T-cell (primary cell): ENCODE measurements at regions not wholly inside any gene's neighbourhood (a gene's known extent, or its start where the extent isn't known, plus 50 kb on each side); places are given as distances from the start of the nearest gene placed in this dataset.

ENCODE experiments used
- ATAC-seq, 4 experiments: fragments of 200-7000 bp in 3 of 4; fragments of 150-1000 bp in 1 of 4; cut with Tn5 transposase; replicated peaks in 1 of 4; 1 replicate in 3 of 4; 2 replicates in 1 of 4; pipeline ENCODE4 v1.10.0; 2021; ENCODE audit warnings: moderate library complexity in 3 of 4, mild to moderate bottlenecking in 2 of 4, moderate number of reproducible peaks in 1 of 4
- CTCF ChIA-PET, 2 donors: fragments of 300-600 bp; sonication (Branson Sonifier 250); formaldehyde crosslinking; loops; one replicate each; lab custom pipeline; 2022; ENCODE audit warnings: antibody characterized with exemption in 2 of 2; lab: Charles Lee
- POLR2A ChIA-PET, 2 donors: fragments of 300-600 bp; sonication (Branson Sonifier 250); formaldehyde crosslinking; loops; one replicate each; lab custom pipeline; 2022; ENCODE audit warnings: antibody characterized with exemption in 2 of 2; lab: Charles Lee
- DNase-seq, 35 experiments: peaks; one replicate each; pipeline versions ENCODE4 v3.0.0 to v3.0.0-alpha.2; 2013 to 2023
- H3K27ac ChIP-seq: one replicate; pipeline ENCODE4 v1.5.1; 2013; ENCODE audit warnings: low read length
- H3K27me3 ChIP-seq, 2 experiments: replicated peaks in 1 of 2; 1 replicate in 1 of 2; 2 replicates in 1 of 2; pipeline versions ENCODE4 v1.6.1 to v1.7.0; 2013; ENCODE audit warnings: low read length in 1 of 2, mixed read lengths in 1 of 2; ENCODE audit not compliant: control insufficient read depth in 2 of 2, insufficient read depth in 2 of 2; ENCODE audit errors: extremely low read depth in 1 of 2
- H3K36me3 ChIP-seq, 2 donors: 1 replicate in 1 of 2; 2 replicates in 1 of 2; pipeline versions ENCODE4 v1.6.1 to v1.7.0; 2013; ENCODE audit warnings: low read length in 1 of 2; ENCODE audit not compliant: control insufficient read depth in 2 of 2, insufficient read depth in 1 of 2; ENCODE audit errors: extremely low read depth in 1 of 2
- H3K4me1 ChIP-seq, 2 experiments: 1 replicate in 1 of 2; 2 replicates in 1 of 2; pipeline versions ENCODE4 v1.6.1 to v1.7.0; 2013; ENCODE audit warnings: low read length in 2 of 2, mixed read lengths in 1 of 2; ENCODE audit not compliant: insufficient read depth in 2 of 2, control insufficient read depth in 1 of 2; ENCODE audit errors: extremely low read depth in 1 of 2
- H3K4me3 ChIP-seq, 2 donors: 1 replicate in 1 of 2; 2 replicates in 1 of 2; pipeline versions ENCODE4 v1.5.1 to v1.7.0; 2013; ENCODE audit warnings: mild to moderate bottlenecking in 2 of 2, low read length in 1 of 2, moderate library complexity in 1 of 2; ENCODE audit not compliant: control insufficient read depth in 1 of 2; ENCODE audit errors: extremely low read depth in 1 of 2
- H3K9me3 ChIP-seq: 2 replicates; pipeline ENCODE4 v1.7.0; 2013
- H3K27ac Mint-ChIP-seq, 2 donors: one replicate each; pipeline ENCODE4 v1.8.0; 2020 to 2021; ENCODE audit warnings: mild to moderate bottlenecking in 2 of 2, mixed read lengths in 2 of 2
- H3K27me3 Mint-ChIP-seq, 2 donors: one replicate each; pipeline ENCODE4 v1.8.0; 2021 to 2022; ENCODE audit warnings: mixed read lengths in 2 of 2
- H3K36me3 Mint-ChIP-seq: one replicate; pipeline ENCODE4 v1.8.0; 2021; ENCODE audit warnings: mixed read lengths
- H3K4me1 Mint-ChIP-seq, 3 donors: one replicate each; pipeline ENCODE4 v1.8.0; 2020 to 2022; ENCODE audit warnings: mixed read lengths in 3 of 3, mild to moderate bottlenecking in 1 of 3
- H3K4me3 Mint-ChIP-seq, 3 donors: one replicate each; pipeline ENCODE4 v1.8.0; 2020 to 2022; ENCODE audit warnings: mild to moderate bottlenecking in 3 of 3, mixed read lengths in 3 of 3, moderate library complexity in 3 of 3
- H3K9me3 Mint-ChIP-seq, 3 donors: one replicate each; pipeline ENCODE4 v1.8.0; 2020 to 2022; ENCODE audit warnings: mixed read lengths in 3 of 3
- WGBS: methylation state at CpG from one replicate; pipeline ENCODE4 v1.1.5; 2013; ENCODE audit warnings: missing lambda C conversion rate; ENCODE audit not compliant: insufficient coverage; 5-methylcytosine and 5-hydroxymethylcytosine counted together

GRCh38 chr5:20655211-20655610 is 667.2 kb upstream of the CDH18 start:
- CTCF ChIA-PET: no interaction called here
- Mint-ChIP-seq H3K27me3 (no peaks in the 10 kb centered on the region), H3K4me3 (no peak overlapping the region), H3K27ac (no peak overlapping the region), H3K4me1 (no peaks in the 10 kb centered on the region), H3K9me3 (peaks cover 18 to 35% (median 20%) of the 10 kb centered on the region in 3 donors), H3K36me3 (no peaks in the 10 kb centered on the region)
- H3K9me3 ChIP-seq: no peaks in the 10 kb centered on the region
- DNase-seq (no peak), ATAC-seq (no peak)
- no peak overlapping the region for H3K4me3 ChIP-seq
- WGBS: 87% methylated on average over 3 of the region's 4 CpGs
- H3K4me1 ChIP-seq: no peaks in the 10 kb centered on the region
- no peaks in the 10 kb centered on the region for H3K27me3 ChIP-seq
- no peak overlapping the region for H3K27ac ChIP-seq
- H3K36me3 ChIP-seq: no peaks in the 10 kb centered on the region
- POLR2A ChIA-PET: no interaction called here

DNA sequence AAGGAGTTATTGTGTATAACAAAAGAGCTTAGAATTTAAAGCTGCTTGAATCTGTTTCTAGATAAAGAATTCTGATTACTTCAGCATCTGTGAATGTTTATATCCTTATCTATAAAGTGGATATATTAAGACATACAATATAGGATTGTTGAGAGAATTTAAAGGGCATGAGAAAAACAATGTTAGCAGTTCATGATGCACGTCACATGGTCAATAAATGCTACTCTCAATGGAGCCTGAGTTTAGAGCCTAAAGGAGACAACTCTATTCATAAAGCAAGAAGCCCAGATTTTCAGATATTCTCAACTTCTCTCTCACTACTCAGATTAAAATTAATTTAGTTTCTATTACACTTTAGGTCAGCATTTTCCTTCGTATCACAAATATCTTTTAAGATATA is 666.7 kb upstream of the CDH18 start:
- Histone ChIP-seq H3K27me3 (no peaks in the 10 kb centered on the region), H3K27ac (no peak overlapping the region), H3K4me1 (no peaks in the 10 kb centered on the region), H3K36me3 (no peaks in the 10 kb centered on the region), H3K4me3 (no peak overlapping the region), H3K9me3 (no peaks in the 10 kb centered on the region)
- Mint-ChIP-seq H3K27me3 (no peaks in the 10 kb centered on the region), H3K4me3 (no peak overlapping the region), H3K9me3 (peaks cover 18 to 39% (median 20%) of the 10 kb centered on the region in 3 donors), H3K4me1 (no peaks in the 10 kb centered on the region), H3K36me3 (no peaks in the 10 kb centered on the region), H3K27ac (no peak overlapping the region)
- ChIA-PET CTCF (no interaction called here), POLR2A (no interaction called here)
- WGBS: no CpG with 5 or more reads among the region's 2 CpGs
- ATAC-seq (no peak), DNase-seq (no peak)

- no peaks in the 10 kb centered on the region for H3K27me3 Mint-ChIP-seq
- Histone ChIP-seq H3K9me3 (no peaks in the 10 kb centered on the region), H3K4me3 (no peak overlapping the region), H3K27me3 (no peaks in the 10 kb centered on the region), H3K4me1 (no peaks in the 10 kb centered on the region), H3K36me3 (no peaks in the 10 kb centered on the region), H3K27ac (no peak overlapping the region)
- no CpG with 5 or more reads among the region's 2 CpGs for WGBS
- H3K4me1 Mint-ChIP-seq: no peaks in the 10 kb centered on the region
- DNase-seq (no peak), ATAC-seq (no peak)
- no peaks in the 10 kb centered on the region for H3K36me3 Mint-ChIP-seq
- ChIA-PET POLR2A (no interaction called here), CTCF (interaction anchor here in 1 of 2 donors (0.6 kb wide), 1 partner anchor 723 kb away, joined by 3 read pairs; no protein-coding TSS in a partner anchor)
- H3K4me3 Mint-ChIP-seq: no peak overlapping the region
- H3K9me3 Mint-ChIP-seq: peaks cover 20 to 43% (median 21%) of the 10 kb centered on the region in 3 donors
- no peak overlapping the region for H3K27ac Mint-ChIP-seq
Observed at GRCh38 chr5:20654033-20654432, 666.0 kb upstream of the CDH18 start.

GRCh38 chr5:20649966-20650365 is 662.0 kb upstream of the CDH18 start:
- peaks cover 17 to 46% (median 20%) of the 10 kb centered on the region in 3 donors for H3K9me3 Mint-ChIP-seq

GRCh38 chr5:20648981-20649380 is 661.0 kb upstream of the CDH18 start:
- H3K27me3 ChIP-seq: peaks cover 0 to 3% of the 10 kb centered on the region in 2 experiments
- Mint-ChIP-seq H3K27me3 (no peaks in the 10 kb centered on the region), H3K4me3 (no peak overlapping the region), H3K4me1 (no peaks in the 10 kb centered on the region), H3K9me3 (peaks cover 17 to 46% (median 20%) of the 10 kb centered on the region in 3 donors), H3K36me3 (no peaks in the 10 kb centered on the region), H3K27ac (no peak overlapping the region)
- no peak overlapping the region for H3K4me3 ChIP-seq
- no peak overlapping the region for H3K27ac ChIP-seq
- ChIA-PET CTCF (no interaction called here), POLR2A (interaction anchor here in 1 of 2 donors (0.6 kb wide), 1 partner anchor 18 kb away, joined by 3 read pairs; no protein-coding TSS in a partner anchor)
- no peaks in the 10 kb centered on the region for H3K36me3 ChIP-seq
- ATAC-seq (no peak), DNase-seq (no peak)
- no peaks in the 10 kb centered on the region for H3K4me1 ChIP-seq
- no peaks in the 10 kb centered on the region for H3K9me3 ChIP-seq

More at GRCh38 chr5:20649966-20650365, 662.0 kb upstream of the CDH18 start:
- Histone ChIP-seq H3K27me3 (peaks cover 0 to 3% of the 10 kb centered on the region in 2 experiments), H3K27ac (no peak overlapping the region), H3K36me3 (no peaks in the 10 kb centered on the region), H3K4me3 (no peak overlapping the region), H3K9me3 (no peaks in the 10 kb centered on the region), H3K4me1 (no peaks in the 10 kb centered on the region)
- no CpG with 5 or more reads among the region's 1 CpG for WGBS
- Mint-ChIP-seq H3K4me3 (no peak overlapping the region), H3K36me3 (no peaks in the 10 kb centered on the region), H3K27ac (no peak overlapping the region), H3K4me1 (no peaks in the 10 kb centered on the region), H3K27me3 (no peaks in the 10 kb centered on the region)
- ATAC-seq (no peak), DNase-seq (no peak)
- ChIA-PET CTCF (no interaction called here), POLR2A (no interaction called here)

GRCh38 chr5:20636686-20637085 is 648.7 kb upstream of the CDH18 start:
- no peak overlapping the region for H3K4me3 Mint-ChIP-seq
- no peaks in the 10 kb centered on the region for H3K27me3 ChIP-seq
- ChIA-PET CTCF (no interaction called here), POLR2A (no interaction called here)
- DNase-seq (no peak), ATAC-seq (no peak)
- no peaks in the 10 kb centered on the region for H3K36me3 Mint-ChIP-seq
- H3K4me1 Mint-ChIP-seq: no peaks in the 10 kb centered on the region
- H3K4me3 ChIP-seq: no peak overlapping the region
- H3K9me3 Mint-ChIP-seq: peaks cover 0 to 21% (median 2%) of the 10 kb centered on the region in 3 donors
- no peaks in the 10 kb centered on the region for H3K27me3 Mint-ChIP-seq
- no peak overlapping the region for H3K27ac ChIP-seq
- WGBS: no CpG with 5 or more reads among the region's 1 CpG
- no peaks in the 10 kb centered on the region for H3K9me3 ChIP-seq
- H3K27ac Mint-ChIP-seq: no peak overlapping the region
- no peaks in the 10 kb centered on the region for H3K36me3 ChIP-seq
- no peaks in the 10 kb centered on the region for H3K4me1 ChIP-seq

DNA sequence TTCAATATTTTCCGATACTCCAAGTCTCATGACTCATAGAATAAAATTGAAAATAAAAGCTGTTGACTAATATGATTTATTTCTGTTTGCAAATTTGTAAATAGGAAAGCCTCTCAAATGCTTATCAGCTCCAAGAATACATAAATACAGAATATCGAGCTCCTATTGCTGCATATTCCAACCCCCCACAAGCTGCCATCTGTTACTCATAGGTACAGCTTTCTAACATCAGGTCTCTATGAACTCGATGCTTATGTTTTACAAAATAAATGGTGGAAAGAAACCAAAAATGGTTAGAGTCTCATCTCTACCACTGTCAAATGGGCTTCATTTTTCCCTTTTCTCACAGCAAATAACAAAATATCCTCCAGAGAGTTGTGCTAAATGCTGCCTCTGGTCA is 631.6 kb upstream of the CDH18 start:
- ATAC-seq: no peak
- Mint-ChIP-seq H3K4me1 (no peaks in the 10 kb centered on the region), H3K36me3 (no peaks in the 10 kb centered on the region), H3K9me3 (peaks cover 4 to 12% (median 7%) of the 10 kb centered on the region in 3 donors), H3K27ac (no peak overlapping the region), H3K27me3 (no peaks in the 10 kb centered on the region), H3K4me3 (no peak overlapping the region)
- DNase-seq: no peak
- no CpG with 5 or more reads among the region's 3 CpGs for WGBS
- no peak overlapping the region for H3K27ac ChIP-seq
- ChIA-PET POLR2A (no interaction called here), CTCF (no interaction called here)
- H3K27me3 ChIP-seq: no peaks in the 10 kb centered on the region
- no peaks in the 10 kb centered on the region for H3K36me3 ChIP-seq
- no peaks in the 10 kb centered on the region for H3K9me3 ChIP-seq
- no peaks in the 10 kb centered on the region for H3K4me1 ChIP-seq
- no peak overlapping the region for H3K4me3 ChIP-seq
